H4 (cell line): ENCODE measurements at regions not wholly inside any gene's neighbourhood (a gene's known extent, or its start where the extent isn't known, plus 50 kb on each side); places are given as distances from the start of the nearest gene placed in this dataset.

Source experiments
- DNase-seq: peaks from one replicate; pipeline ENCODE4 v3.0.0-alpha.2; 2015; ENCODE audit warnings: low spot score

DNA sequence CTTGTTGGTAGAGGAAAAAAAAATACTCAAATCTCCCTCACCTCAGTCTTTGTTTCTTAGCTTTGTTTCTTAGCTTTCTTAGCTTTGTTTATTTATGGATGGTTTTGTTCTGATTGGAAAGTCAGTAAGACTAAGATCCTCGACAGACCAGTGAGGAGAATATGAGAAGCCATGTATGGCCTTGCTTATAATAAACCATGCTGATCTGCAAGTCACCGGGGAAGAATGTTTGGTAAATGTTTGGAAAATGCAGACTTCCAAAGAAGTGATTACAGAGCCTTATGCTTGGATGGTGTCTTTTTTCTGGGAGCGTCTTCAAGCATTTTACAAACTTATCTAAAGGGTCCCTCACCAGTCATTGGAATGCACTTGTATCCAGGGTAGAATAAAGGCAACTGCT lies 90.1 kb upstream of the NOCT start:
- DNase-seq, result no peak

DNA sequence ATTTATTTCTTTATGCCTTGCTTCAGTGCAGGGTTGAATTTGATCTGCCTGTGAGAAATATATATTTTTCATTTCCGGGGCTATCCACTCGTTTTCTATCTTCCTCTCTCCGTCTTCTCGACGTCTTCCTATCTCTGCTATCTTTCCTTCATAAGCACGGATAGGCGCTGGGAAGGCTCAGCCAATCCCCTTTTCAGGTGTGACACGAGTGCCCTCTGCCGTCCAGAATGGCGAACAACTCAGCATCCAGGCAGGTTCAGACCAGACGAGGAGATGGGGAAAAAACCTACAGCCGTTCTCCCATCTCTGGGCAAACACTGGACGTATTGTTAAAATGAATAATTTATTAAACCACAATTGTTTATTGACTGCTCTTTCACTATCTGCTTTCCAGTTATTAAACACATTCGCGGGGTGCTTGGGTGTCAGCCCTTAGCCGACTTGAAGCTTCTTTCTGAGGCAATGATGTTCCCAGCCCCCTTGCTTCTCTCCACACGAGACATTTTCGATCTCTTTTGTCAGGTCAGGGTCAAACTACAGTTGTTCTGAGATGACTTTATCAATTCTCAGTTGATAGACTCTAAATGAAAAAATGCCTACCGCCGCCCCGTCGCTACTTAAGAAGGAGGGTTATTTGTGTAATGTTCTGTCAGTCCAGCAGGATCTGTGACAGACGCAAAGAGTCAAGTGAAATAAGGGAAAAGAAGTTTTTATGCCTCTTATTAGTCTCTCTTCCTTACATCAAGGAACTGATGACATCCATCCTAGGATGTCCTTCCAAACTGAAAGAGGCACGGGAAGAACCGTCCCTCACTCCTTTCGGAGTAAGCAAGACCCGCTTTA lies 96.3 kb upstream of the NOCT start:
- DNase-seq, result peak; percentile 77

GRCh38 chr4:138918169-138918869 lies 97.3 kb upstream of the NOCT start:
- DNase-seq, result no peak

GRCh38 chr4:138916763-138917162 lies 98.8 kb upstream of the NOCT start:
- no peak for DNase-seq

DNA sequence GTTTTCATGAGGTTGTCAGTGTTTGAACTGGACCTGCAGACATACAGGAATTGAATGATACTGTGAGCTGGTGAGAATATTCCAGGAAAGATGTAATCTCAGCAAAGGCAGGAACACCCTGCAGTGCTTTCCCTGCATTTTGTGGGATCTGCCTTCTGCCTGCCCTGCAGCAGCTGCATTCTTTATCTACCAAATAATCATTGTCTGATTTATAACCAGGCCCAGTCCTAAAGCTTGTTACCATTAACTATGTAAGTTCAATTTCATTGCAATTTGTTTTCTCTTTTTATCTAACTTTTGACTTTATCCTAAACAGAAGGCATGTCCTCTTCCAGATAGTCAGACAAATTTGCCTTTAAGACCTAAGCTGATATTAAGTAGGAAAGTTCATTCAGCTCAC lies 99.8 kb upstream of the NOCT start:
- DNase-seq, result no peak

DNA sequence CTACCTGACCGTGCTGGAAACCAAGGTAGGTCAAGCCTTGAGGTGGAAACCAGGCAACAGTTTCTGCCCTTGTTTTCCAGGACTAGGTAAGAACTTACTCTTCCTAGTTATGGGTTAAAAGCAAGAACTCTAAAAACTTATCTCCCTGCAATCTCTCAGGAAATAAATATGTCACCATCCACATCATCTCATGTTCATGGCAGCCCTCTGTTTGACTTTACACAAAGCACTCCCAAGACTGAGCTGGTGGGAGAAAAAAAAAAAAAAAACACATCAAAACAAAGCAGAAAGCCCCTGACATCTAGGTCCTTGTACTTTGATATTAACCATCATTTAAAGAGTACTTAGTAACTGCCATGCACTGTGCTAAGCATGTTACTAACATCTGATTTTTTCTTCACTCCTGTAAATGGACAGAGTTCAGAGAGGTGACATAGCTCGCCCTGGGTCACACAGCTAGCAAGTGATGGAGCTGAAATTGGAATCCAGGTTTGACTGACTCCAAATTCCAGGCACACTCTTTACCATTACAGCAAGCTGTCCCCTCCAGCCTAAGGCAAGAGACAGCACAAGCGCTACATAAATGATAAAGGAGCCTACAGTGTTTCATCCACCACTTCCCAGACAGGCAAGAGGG lies 102.8 kb upstream of the NOCT start:
- no peak for DNase-seq

DNA sequence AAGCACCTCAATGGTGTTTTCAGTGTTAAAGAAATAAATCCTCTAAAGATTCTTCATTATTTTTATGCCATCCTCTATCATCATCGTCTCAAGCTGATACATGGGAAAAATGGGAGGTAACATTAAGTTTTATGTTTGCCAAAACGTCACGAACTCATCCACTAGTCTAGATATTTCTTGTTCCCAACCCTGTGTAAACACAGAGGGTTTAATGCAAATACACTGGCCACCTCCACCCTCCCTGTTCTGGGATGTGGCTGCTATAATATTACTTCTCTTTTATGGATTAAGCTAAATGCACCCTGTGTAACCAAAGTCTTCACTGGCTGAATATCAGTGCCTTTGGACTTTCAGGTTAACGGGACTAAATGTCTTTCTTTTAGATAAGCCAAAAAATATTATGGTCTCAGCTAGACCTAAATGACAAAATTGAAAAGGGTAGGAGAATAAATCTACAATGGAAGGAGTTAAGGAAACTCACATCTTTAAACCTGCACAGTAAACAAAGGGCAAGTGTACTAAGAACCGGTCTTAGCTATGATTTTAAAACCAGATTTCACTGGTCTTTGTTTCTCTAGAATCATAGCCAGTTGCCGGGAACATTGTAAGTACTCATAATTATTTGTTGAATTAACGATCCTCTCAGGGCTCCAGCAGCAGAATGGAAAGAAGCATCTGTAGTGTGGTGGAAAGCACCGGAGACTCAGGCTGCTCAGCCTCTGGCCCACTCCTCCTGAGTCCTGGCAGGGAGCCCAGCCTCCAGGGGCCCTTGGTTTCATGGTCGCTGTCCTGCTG lies 103.5 kb upstream of the NOCT start:
- no peak for DNase-seq

DNA sequence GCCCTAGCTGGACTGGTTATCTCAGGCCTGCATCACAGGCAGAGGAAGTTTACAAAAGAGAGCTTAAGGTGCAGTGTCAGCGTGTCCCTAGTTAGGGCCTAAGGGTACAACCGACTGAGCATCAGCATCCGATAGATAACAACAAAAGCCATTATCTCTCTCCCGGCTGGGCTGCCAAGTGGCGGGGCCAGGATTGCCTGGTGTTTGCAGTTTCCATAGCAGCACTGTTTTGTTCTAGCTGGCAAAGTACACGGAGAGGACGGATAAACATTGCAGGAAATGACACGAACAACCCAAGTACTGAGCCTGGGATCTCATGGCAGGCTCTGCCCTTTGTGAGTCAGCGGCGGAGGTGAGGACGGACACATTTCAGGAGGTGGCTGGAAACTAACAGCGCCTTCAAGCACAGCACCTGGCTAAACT lies 104.7 kb upstream of the NOCT start:
- DNase-seq, result peak; percentile 88

GRCh38 chr4:138910195-138910913 lies 105.2 kb upstream of the NOCT start:
- DNase-seq, result no peak

GRCh38 chr4:138909587-138909986 lies 106.0 kb upstream of the NOCT start:
- no peak for DNase-seq

GRCh38 chr4:138908134-138908533 lies 107.4 kb upstream of the NOCT start:
- no peak for DNase-seq

DNA sequence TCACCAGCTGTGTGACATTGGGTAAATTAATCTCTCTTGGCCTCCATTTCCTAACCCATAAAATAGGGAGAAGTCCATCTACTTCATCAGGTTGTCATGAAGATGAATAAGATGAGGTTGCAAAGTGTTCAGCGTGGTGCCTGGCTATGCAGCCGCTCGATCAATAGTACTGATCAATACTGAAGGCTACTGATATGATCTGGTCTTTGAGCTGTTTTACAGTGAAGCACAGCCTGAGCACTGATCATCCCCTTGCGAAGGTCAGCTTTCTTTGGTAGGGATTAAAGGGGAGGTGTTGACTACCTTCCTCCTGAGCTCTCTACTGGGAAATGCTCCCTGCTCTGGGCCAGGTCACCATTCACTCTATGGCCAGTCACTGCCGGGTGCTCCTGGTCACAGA lies 108.4 kb upstream of the NOCT start:
- DNase-seq, result no peak

DNA sequence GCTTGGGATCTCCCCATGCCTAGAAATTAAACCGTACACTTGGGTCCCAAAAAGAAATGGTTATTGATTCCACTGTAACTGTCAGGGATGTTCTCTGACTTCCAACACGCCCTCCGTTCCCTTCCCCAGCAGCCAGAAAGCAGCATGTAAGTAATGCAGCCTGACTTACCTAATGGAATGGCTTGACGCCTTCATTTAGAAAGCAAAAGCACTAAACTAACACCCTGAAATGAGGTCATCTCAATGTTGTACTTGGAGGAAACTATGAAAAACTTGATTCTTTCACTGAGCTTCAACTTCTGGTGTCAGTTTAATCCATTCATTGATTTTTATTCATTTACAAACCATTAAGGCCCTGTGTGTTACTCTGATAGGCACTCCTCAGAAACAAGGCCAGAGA lies 110.8 kb upstream of the NOCT start:
- no peak for DNase-seq

DNA sequence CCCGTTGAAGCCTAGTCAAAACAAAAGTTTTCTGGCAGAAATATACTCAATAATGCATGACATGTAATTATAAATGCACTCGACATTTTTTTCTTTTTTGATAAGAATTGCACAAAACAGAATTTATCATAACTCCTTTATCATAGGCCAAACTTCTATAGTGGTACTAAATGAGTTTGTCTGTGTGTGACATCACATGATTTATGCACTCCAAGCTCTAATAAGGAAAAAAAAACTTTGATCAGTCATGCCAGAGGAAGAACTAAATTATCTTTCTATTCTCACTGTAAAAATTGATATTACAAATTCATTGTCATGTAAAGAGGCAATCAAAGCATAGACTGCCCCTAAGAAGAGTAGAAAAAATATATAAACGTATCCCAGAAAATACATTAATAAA lies 112.4 kb upstream of the NOCT start:
- DNase-seq, result no peak

GRCh38 chr4:138902705-138903104 lies 112.9 kb upstream of the NOCT start:
- no peak for DNase-seq

DNA sequence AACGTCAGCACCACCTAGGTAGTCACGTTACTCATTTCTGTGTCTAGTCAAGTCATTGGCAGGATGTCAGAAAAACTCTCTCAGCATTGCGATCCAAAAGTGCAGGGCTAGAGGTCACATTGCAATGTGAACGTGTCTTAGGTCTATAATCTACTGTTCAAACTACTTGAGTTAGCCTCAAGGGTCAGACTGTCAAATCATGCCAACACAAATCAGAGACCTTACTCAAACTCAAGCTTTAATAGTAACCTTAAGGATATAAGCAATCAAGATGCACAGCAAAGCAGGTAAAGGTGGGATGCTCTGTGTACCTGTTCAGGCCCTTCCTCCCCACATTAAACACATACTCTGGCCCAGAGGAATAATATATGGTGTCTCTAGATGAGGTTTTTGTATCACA lies 114.4 kb upstream of the NOCT start:
- no peak for DNase-seq

DNA sequence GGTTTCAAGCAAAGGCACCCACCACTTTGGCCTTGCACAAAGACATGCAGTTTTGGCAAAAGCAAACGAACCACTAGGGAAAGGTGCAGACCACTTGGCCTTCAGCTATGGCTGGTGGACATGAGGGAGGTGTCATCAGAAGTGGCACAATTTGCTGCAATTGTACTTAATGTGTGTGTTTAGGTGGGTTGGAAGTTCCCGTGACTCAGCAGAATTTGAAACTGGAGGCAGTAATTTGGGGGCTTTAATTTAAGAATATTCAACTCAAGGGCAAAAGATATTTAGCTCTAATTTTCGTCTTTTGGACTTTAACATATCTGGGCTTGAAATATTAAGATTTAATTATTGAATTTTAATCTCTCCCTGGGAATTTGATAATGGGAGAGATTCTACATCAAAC lies 115.6 kb upstream of the NOCT start:
- no peak for DNase-seq

- peak; percentile 21 for DNase-seq
These were observed 117.3 kb upstream of the NOCT start for GRCh38 chr4:138898282-138898681.

GRCh38 chr4:138897811-138898226 lies 117.8 kb upstream of the NOCT start:
- DNase-seq, result peak; percentile 67

DNA sequence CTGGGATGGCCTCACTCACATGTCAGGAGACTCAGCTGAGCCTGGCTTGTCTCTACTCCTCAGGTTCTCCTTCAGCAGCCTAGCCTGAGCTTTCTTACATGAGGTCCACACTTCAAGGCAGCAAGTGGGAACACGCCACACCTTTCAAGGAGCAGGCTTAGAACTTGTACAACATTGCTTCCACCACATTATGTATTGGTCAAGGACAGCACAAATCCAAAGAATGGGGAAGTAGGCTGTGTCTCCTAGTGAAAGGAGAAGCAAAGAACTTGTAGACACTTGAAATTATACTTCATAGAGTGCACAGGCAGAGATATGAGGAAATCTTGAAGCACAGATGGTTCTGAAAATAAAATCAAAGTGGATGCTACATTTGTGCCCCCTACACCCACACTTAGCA lies 120.9 kb upstream of the NOCT start:
- no peak for DNase-seq

DNA sequence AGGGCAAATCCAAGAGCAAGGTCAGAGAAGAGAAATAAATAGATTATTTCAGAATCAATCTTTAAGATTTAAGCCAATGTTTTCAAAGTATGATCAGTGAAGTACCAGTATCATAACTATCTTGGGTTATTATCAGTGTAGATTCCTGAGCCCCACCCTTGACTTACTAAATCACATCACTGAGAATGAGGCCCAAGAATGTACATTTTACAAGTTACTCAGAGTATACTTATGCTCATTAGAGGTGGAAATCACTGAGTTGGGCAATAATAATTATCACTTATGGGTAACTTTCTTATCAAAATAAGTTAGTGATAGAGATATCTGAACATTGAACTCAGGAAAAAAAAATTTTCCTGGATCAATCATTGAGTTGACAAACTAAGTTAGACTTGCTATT lies 121.6 kb upstream of the NOCT start:
- no peak for DNase-seq
